ENCODE measurements at regions not wholly inside any gene's neighbourhood (a gene's known extent, or its start where the extent isn't known, plus 50 kb on each side); places are given as distances from the start of the nearest gene placed in this dataset.

DNA sequence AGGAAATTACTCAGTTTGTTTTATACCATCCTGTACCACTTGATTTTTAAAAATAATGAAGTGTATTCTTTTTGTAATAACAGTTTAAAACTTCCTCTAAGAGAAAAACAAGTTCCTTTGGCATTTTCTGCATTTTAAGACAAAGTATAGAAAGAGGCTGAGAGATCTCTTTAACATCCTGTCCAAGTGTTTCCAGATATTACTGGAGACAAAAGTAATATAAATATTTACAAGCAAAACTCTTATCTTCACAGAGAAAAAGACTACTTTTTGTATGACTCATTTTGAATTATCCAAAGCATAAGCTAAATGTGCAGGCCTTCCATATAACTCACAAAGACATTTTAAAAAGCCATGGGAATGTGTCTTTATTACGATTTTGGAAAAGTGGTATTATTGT lies 221.1 kb downstream of the RDH14 start:
- TF ChIP-seq EZH2 (IDR thresholded peaks at IDR 0.05) (no peak), POLR2AphosphoS5 (IDR thresholded peaks at IDR 0.05; ENCODE audit: borderline replicate concordance, low read depth, low read length) (no peak)

Measured in SK-N-MC (cell line).